Mesenteric fat pad (tissue), 1 donor: ENCODE measurements at regions not wholly inside any gene's neighbourhood (a gene's known extent, or its start where the extent isn't known, plus 50 kb on each side); places are given as distances from the start of the nearest gene placed in this dataset.
"Not testable (repeated sequence)": the region's sequence is repeated elsewhere in the genome, so short reads cannot be mapped to it uniquely, and the experiment has no call there.

ENCODE experiments used
- DNase-seq: peaks from one replicate; pipeline ENCODE4 v3.0.0-alpha.2; 2020; ENCODE audit warnings: low spot score
- donor health status: DM: yes; HTN: yes; CAD: no.

GRCh38 chr7:91674470-91674869 lies 206.0 kb downstream of the MTERF1 start:
- no peak for DNase-seq

- DNase-seq = no peak
Measured at GRCh38 chr7:91681718-91682117, 198.8 kb downstream of the MTERF1 start.

- DNase-seq = no peak
Measured at GRCh38 chr7:91683823-91684222, 196.7 kb downstream of the MTERF1 start.

GRCh38 chr7:91685544-91685943 lies 195.0 kb downstream of the MTERF1 start:
- DNase-seq = no peak

GRCh38 chr7:91690541-91691070 lies 189.9 kb downstream of the MTERF1 start:
- DNase-seq = no peak

- no peak for DNase-seq
Measured at GRCh38 chr7:91691865-91692264, 188.6 kb downstream of the MTERF1 start.

GRCh38 chr7:91692800-91693199 lies 187.7 kb downstream of the MTERF1 start:
- no peak for DNase-seq

GRCh38 chr7:91694351-91694841 lies 186.1 kb downstream of the MTERF1 start:
- DNase-seq = no peak

GRCh38 chr7:91710881-91711280 lies 169.6 kb downstream of the MTERF1 start:
- DNase-seq = no peak

GRCh38 chr7:91713669-91714068 lies 166.8 kb downstream of the MTERF1 start:
- no peak for DNase-seq

- DNase-seq = no peak
Measured at GRCh38 chr7:91717681-91718470, 162.6 kb downstream of the MTERF1 start.

- DNase-seq = no peak
Measured at GRCh38 chr7:91719008-91719407, 161.5 kb downstream of the MTERF1 start.

- no peak for DNase-seq
Measured at GRCh38 chr7:91720260-91720937, 160.1 kb downstream of the MTERF1 start.

GRCh38 chr7:91722831-91723230 lies 157.7 kb downstream of the MTERF1 start:
- no peak for DNase-seq

- not testable (repeated sequence) for DNase-seq
Measured at GRCh38 chr7:91729046-91729445, 151.5 kb downstream of the MTERF1 start.

- no peak for DNase-seq
Measured at GRCh38 chr7:91731976-91732375, 148.5 kb downstream of the MTERF1 start.

GRCh38 chr7:91749418-91749817 lies 131.1 kb downstream of the MTERF1 start:
- no peak for DNase-seq

- no peak for DNase-seq
Measured at GRCh38 chr7:91750091-91750490, 130.4 kb downstream of the MTERF1 start.

GRCh38 chr7:91752102-91752501 lies 128.4 kb downstream of the MTERF1 start:
- DNase-seq = no peak

- not testable (repeated sequence) for DNase-seq
Measured at GRCh38 chr7:91754280-91754679, 126.2 kb downstream of the MTERF1 start.

- not testable (repeated sequence) for DNase-seq
Measured at GRCh38 chr7:91755121-91755520, 125.4 kb downstream of the MTERF1 start.

GRCh38 chr7:91759205-91759863 lies 121.2 kb downstream of the MTERF1 start:
- no peak for DNase-seq
